ENCODE measurements at regions not wholly inside any gene's neighbourhood (a gene's known extent, or its start where the extent isn't known, plus 50 kb on each side); places are given as distances from the start of the nearest gene placed in this dataset.

DNA sequence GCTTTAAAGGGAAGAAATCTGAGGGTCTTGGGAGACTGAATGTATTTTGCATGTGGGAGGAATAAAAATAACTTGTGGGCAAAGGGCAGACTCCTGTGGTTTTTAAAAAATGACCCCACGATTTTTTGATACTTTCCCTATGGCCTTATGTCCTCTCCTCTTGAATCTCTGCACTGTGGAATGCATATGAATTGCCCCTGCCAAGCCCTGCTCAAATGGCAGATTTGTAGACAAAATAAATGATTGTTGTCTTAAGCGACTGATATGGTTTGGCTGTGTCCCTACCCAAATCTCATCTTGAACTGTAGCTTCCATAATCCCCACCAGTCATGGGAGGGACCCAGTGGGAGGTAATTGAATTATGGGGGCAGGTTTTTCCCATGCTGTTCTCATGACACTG, 223.8 kb downstream of the DACT1 start:
- no peak for DNase-seq

DNA sequence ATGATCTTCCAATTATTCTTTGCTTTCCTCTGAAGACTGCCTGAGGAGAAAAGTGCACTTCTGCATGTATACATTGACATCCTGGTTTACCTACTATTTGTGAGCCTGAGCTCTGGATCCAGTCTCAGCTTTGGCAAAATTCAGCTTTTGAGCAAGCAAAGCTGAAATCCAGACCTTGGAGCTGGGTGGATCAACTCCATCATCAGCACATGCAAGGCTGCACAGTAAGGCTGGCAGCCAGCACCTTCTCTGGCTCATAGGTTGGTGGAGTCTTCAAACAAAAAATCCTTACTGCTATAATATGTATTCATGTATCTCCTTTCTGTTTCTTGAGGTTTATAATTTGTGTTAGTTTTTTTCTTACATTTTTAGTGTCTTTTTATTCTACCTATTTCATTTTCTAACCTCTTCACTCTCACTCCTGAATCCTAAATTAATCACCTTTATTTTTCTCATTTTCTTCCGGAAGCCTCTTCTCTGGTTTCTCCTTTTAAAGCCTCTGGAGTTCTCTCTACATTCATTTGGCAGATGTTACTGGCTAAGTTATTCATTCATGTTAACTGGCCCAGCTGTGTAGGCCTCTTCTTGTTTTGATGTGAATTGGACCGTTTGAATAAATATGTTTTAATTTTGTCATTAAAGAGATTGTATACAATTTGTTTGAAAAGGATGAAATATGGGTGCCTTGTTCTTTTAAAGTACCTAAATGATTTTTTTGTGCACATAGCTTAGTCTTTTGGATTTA, 224.8 kb downstream of the DACT1 start:
- DNase-seq, result no peak

DNA sequence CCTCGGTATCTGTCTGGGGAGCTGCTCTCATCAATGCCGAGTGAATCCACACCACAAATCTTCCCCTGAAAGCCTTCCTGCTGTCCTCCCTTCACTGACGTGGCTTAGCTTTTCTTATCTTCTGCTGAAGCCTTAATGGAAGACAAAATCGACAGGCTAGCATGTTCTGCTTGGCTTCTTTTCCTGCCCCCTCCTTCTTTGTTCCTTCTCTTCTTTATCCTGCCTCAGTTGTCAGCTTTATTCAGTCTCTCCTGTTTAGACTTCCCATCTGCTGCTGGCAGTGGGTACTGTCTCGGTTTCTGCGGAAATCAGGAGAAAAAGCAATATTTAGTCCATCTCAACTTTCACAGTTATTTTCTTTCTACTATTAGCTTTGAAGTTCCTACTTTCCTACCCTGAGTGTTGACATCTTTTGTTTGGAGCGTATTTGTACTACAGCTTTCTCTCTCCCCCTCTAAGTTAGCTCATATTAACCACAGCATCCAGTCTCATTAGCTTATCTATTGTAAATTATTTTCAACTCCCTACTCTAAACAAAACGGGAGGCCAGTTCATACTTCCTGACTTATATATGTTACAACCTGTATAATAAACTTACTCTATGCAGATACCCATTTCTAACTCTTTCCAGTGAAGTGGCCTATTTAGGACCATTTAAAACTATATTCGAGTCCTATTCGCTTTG, 226.0 kb downstream of the DACT1 start:
- no peak for DNase-seq

DNA sequence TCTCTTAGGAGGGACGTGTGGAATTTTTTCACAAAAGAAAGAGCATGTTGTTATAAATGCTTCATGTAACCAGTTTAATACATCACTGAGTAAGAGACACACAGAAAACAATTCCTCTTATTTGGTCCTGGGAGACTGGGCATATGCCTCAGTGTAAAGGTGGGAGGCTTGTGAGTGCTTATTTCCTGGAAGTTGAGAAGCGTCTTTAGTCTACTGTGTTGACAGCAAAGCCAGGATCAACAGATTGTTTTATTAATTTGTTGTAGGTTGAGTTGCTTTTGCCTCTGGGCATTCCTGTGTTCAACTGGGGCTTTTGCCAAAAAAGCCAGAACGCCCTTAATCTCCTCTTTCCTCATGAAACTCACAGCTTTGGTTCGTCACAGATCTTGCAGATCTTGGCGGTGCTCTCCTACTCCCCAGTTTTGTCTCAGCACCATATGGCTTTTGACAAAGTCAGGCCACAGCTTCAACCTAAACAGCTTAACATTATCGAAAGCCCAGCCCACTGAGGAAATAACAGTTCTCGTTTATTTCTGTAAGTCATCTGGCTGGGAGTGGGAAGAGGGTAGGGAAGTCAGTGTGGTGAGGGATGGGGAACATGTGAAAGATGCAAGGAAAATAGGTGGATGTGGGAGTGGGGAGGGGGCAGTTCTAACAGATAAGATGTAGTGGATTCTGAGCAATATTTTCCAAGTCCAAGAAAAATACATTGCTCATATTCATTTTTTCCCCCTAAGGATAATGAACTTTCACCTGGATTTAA, 227.2 kb downstream of the DACT1 start:
- DNase-seq, result no peak

DNA sequence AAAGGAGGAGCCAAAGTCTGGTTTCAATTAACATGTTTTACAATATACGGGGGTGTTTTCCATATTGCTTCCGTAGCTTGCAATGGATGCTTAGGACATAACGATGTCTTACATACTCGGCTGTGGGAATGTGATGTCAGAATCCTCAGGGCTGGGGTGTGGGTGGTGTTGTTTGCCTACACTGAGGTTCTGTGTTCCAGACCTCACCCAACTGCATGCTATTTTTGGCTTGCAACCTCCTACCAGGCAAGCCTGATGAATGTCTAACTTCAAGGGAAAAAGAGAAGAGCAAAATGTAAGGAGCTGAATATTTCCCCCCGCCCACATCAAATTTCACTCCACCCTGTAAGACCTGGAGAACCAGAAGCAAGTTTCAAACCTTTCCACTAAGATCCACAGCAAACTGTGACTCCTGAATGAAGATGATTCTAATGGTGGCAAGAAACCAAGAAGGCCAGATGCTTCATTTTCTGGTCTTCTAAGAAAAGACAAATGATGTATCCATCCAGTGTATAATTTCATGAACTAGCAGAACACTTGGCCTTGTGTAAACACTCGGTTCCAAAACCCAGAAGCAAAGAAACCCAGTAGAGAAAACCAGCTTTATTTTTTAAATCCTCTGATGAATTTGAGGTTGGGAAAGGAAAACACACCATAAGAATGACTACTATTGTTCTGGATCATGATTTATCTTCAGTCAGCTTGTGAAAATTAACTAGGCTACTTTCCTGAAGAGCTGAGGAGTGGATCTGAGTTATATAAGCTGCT, 227.9 kb downstream of the DACT1 start:
- no peak for DNase-seq

DNA sequence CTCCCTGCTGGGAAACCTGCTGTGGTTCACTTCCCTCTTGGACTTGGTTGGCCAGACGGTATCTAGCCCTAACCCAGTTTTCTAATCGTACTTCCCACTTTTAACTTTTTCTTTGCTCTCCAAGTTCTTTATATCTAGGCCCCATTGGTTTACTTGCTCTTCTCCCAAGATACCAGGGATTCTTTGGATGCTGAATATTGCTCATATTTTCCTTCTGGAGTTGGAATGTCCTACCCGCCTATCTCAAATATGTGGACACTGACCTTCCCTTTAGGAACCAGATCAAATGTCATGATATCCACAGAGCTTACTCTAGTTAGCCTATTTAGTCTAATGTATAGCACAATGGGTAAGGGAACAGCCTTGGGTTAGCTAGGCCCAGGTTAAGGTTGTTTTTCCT, 228.6 kb downstream of the DACT1 start:
- no peak for DNase-seq

DNA sequence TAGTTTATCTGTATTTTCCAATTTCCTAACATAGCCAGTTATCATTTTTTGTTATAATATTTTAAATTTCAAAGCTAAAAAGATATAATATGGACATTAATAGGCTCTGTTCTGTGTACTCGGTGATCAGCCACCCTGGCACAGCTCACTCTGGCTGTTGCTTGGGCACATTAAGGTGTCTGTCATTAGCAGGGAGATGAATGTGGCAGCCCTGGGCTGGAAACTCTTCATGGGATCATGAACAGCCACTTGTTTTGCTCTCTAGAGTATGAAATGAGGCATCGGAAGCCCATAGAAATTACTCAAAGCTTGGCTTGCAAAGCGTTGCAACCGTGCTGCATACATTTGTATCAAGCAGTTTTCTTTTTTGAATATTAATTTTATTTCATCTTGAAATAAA, 233.2 kb downstream of the DACT1 start:
- no peak for DNase-seq

DNA sequence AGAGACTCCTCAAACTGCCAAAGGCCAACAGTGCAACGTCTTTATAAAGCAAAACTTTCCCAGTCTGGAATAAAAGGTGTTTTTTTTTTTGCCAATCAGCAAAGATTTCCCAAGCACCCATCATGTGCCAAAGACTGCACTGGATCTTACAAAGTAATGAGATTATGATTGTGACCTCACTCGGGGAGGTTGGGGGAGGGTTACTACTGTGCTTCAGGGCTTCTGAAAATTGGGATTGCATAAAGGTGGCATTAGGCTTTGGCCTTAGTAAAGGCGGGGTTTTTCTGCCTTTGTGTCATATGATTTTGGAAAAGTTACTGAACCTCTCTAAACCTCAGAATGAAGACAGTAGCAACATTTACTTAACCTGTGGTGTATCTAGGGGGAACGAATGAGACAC, 233.8 kb downstream of the DACT1 start:
- no peak for DNase-seq

DNA sequence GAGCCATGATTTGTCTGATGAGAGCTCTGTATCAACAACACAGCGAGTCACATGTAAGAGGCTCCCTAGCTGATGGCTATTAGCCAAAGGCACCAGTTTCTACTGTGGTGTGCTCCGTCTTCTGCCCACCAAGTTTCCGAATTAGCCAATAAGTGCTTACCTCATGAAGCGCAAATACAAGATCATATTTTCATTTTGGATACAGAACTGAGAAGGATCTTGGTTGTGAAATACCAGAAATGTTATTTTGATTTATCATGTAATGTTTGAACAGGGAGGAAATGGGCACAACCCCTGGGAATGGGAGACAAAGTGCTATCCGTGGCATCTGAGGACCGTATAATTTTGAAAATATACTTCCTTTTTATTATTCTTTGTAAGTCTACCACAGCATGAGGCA, 234.3 kb downstream of the DACT1 start:
- DNase-seq, result no peak

DNA sequence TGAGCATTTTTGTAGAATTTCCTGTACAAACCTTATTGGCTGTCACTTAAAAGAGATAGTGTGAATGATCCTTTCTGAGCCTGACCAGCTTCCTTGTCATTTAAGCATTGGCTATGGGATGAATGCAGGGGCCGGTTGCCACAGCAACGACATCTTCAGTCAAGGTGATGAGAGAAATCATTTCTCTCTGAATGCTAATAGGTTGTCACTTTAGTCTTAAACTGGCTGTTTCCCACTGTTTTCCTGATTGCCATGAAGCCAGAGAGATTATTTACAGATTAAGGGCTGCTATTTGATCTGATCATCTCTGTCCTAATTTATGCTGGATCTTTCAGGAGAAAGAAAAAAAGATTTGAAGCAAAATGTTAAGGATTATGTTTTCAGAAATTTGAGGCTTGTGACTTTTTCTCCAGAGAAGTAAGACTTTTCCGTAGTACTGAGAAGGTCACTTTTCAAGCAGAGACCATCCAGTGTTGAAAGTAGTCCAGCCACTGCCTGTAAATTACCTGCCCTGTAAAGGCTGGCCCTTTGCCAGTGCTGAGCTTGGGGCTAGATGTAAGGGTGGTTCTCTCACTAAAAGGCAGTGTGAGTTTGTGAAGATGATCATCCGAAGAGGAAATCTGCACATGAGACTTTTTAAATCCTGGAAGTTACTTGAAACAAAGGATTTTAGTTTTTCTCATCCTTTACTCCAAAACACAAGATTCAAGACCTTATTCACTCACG, 235.6 kb downstream of the DACT1 start:
- no peak for DNase-seq

DNA sequence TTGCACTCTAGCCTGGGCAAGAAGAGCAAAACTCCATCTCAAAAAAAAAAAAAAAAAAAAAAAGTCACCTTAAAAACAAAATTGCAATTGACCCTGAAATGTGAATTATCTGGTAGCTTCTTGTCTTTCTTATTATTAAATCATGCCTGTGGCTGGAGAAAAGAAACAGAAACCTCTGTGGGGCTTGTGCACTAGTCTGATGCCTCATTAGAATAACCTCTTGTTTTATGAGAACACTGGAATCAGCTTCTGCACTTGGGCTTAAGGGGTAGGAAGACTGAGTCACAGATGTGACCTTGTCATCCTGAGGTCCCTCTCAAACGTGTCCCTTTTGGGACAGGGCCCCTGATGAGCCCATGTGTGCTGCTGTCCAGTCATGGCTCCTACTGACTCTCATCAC, 237.9 kb downstream of the DACT1 start:
- no peak for DNase-seq

DNA sequence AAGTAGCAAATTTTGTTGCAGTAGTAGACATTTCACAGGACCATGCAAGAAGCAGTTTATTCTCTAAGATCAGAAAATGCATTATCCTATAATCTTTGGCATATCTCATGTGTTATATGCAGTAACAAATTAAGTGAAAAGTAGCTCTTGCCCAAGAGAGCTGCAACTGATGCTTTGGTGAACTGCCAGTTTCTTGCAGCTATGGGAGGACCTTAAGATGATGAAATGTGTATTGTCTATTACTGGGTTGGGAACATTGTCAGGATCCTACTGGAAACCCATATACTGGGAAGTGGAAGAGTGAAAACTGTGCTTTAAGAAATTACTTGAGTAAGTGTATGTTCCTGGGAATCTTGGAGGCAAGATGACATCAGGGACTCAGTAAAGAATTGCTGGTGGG, 238.8 kb downstream of the DACT1 start:
- DNase-seq, result no peak

DNA sequence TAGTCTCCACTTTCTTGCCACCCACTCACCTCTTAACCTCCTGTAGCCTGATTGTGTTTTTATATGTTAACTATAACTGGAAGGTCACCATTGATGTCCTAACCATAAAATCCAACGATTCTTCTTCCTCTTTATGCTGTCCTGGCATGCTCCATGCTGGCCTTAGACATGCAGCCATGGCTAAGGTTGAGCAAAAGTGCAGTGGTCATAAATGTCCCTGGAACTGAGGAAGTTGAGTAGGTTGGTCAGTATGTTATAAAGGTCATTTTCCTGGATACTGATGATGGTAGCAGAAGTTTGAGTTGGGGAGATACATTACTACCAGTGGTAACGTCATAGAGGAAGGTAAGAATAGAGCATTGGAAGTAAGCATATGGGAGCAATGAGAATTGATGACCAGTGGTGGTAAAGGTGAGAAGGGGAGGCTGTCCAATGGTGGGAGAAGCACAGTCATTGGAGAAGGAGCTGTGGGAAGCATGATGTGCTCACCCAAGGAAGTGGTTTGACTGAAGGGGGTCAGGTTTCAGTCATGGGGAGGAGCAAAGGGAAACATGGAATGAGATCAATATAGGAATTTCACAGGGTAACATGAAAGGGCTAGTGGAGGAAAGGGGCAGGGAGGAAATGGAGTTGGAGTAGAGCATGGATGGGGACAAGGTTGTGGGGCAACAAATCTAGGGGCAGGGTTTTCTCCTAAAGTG, 240.8 kb downstream of the DACT1 start:
- no peak for DNase-seq

DNA sequence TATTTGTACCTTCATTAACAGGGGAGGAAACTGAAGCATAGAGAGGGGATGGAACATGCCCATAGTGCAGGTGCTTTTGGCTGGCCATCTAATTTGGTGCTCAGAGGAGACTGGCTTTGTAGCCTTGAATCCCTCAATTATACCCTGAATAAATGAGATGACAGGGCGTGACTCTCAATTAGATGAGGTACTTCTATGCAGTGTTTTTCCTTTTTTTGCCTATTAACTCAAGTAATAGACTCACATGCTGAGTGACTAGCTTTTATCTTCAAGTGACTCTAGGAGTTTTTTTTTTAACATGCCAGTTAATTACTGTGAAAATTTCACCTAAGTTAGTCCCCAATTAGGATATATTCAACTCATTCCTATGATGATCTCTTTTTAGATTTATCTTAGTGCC, 243.7 kb downstream of the DACT1 start:
- DNase-seq, result no peak

DNA sequence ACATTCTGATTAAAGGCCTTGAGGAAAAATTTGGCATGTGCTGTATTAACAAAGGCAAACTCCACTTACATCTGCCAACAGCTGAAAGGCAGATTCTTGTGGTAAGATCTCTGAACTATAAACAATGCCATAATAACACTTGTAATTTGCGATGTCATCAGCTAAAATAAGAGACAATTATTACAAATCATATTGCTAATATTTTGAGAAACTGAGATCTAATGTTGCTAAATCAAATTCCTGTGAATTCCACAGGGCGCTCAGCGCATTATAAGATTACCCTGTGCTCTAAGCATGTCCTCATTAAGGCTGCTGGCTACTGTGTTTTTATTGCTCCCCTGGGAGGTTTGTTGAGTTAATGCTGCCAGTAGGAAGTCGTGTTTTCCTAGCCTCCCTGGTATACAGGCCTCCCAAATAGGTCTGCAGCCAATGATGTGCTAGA, 244.8 kb downstream of the DACT1 start:
- no peak for DNase-seq

DNA sequence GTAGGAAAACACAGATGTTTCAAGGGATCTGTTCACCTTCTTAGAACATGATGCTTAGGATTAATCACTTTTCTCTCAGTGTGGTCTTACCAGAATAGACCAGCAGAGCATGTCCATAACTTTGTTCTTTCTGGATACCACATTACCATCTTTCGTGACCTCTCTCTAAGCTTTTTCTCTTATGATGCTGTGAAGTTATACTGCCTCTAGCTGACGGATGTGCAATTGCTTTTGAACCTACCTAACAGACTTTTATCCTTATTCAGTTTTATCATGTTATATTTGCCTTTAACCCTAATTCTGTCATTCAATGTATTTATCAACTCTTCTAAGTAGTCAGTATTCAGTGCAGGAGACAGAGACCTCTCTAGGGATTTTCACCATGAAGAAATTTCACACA, 246.7 kb downstream of the DACT1 start:
- no peak for DNase-seq

DNA sequence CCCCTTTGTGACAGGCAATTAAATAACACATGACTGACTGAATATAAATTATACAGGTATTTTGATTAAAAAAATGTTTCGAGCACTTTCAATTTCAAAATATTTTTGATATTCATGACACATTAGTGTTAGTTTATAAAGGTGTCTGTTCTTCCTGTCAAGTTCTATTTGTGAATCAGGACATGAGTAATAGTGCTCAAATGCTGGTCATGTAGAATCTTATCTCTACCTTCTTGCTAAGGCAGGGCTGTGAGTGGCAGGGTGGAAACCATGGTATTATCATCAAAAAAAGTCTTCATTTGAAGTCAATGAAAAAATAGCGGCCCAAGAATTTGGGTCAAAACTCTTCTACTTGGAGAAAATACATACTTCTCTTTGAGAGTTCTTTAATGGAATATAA, 250.2 kb downstream of the DACT1 start:
- no peak for DNase-seq

DNA sequence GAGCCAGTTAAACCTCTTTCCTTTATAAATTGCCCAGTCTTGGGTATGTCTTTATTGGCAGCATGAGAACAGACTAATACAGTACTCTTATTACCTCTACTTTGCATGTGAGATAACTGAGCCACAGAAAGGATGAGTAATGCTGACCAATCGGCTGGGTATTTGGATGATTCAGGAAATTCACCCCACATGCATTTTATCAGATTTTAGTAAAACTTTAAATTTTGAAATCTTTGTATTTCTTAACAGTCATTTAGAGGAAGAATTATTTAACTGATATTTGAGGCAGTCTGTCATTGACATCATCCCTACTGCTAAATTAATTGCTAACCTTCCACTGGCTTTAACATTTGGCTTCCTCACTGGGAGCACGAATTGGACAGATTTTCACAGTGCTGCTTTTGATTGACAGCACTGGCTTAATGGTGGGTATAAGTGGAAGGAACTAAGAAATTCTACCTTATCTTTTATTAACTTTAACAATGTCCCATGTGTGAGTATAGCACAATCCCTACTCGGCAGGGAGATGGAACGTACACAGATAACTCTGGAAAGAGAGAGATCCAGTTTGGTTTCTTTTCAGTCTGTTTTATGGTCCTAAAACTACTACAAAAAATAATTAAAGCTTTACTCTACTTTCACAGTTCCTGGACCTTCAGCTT, 261.0 kb downstream of the DACT1 start:
- DNase-seq, result no peak

DNA sequence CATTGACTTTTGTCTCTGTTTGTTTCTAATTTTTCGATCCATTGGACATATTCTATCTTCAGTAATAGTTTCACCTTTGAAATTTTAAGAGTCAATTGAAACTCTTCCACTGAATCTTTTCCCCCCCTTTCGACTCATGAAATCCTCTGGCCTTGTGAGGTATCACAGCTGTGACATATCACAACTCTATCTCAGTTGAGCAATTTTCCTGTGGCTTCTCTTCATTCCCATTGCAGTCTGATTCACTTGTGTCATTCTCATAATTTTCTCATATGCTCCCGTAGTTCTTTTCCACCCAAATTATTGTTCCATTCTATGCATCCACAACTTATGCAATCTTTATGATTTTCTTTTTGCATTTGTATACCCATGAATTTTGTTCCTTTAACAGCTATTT, 261.6 kb downstream of the DACT1 start:
- DNase-seq, result no peak

DNA sequence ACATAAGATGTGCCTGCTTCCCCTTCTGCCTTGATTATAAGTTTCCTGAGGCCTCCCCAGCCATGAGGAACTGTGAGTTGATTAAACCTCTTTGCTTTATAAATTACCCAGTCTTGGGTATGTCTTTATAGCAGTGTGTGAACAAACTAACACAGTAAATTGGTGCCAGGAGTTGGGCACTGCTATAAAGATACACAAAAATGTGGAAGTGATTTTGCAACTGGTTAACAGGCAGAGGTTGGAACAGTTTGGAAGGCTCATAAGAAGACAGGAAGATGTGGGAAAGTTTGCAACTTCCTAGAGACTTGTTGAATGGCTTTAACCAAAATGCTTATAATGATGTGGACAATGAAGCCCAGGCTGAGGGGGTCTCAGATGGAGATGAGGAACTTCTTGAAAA, 264.1 kb downstream of the DACT1 start:
- no peak for DNase-seq

DNA sequence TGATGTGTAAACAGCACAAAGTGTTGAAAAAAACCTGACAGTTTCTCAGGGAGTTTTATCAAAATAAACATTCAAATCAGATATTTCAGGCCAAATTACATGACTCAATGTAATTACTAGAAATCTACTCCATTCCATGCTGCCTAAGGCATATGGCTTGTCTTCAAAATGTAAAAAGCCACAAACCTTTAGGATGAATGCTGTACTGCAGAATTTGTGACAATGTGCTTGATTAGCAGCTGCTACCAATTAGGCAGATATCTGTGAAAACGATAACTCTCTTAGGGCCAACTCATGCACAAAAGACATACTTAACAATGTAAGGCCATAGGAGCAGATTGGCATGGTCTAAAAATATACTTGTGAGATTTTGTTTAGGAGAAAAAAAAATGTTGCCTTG, 267.0 kb downstream of the DACT1 start:
- DNase-seq, result no peak
